ENCODE measurements at regions not wholly inside any gene's neighbourhood (a gene's known extent, or its start where the extent isn't known, plus 50 kb on each side); places are given as distances from the start of the nearest gene placed in this dataset.

- Histone ChIP-seq H3K27me3 (no peaks in the 10 kb centered on the region), H3K36me3 (no peaks in the 10 kb centered on the region), H3K9me3 (no peaks in the 10 kb centered on the region), H3K27ac (no peak overlapping the region), H3K4me1 (no peaks in the 10 kb centered on the region), H3K4me3 (no peak overlapping the region)
- intact Hi-C loops (cut with DNase I) = no loop called here
- DNase-seq (peak in 1 of 3 donors; percentile 30), ATAC-seq (no peak)
- WGBS (ENCODE audit: insufficient coverage, low coverage, low lambda C conversion rate, missing lambda C conversion rate) = 73% methylated on average over 9 of the region's 10 CpGs
- TF ChIP-seq CTCF (IDR thresholded peaks at IDR 0.05) (no peak), POLR2A (IDR thresholded peaks at IDR 0.05) (no peak)
These were observed 147.6 kb downstream of the KLF13 start for GRCh38 chr15:31474059-31474868.

- 92% methylated on average over 5 of the region's 7 CpGs for WGBS (ENCODE audit: insufficient coverage, low coverage, low lambda C conversion rate, missing lambda C conversion rate)
- intact Hi-C loops (cut with DNase I) = no loop called here
- H3K9me3 ChIP-seq = no peaks in the 10 kb centered on the region
- no peaks in the 10 kb centered on the region for H3K27me3 ChIP-seq
- no peak overlapping the region for H3K4me3 ChIP-seq
- no peak for TF ChIP-seq CTCF (IDR thresholded peaks at IDR 0.05)
- H3K36me3 ChIP-seq = no peaks in the 10 kb centered on the region
- H3K27ac ChIP-seq = no peak overlapping the region
- ATAC-seq (no peak), DNase-seq (peak in 1 of 3 donors; percentile 30)
- no peaks in the 10 kb centered on the region for H3K4me1 ChIP-seq
These were observed 149.7 kb downstream of the KLF13 start for GRCh38 chr15:31476236-31476810.

GRCh38 chr15:31476866-31477265 lies 150.2 kb downstream of the KLF13 start:
- no peak for ATAC-seq
- no CpG with 5 or more reads among the region's 5 CpGs for WGBS (ENCODE audit: insufficient coverage, low coverage, low lambda C conversion rate, missing lambda C conversion rate)
- Histone ChIP-seq H3K27me3 (no peaks in the 10 kb centered on the region), H3K4me1 (no peaks in the 10 kb centered on the region), H3K4me3 (no peak overlapping the region), H3K9me3 (no peaks in the 10 kb centered on the region), H3K27ac (no peak overlapping the region), H3K36me3 (no peaks in the 10 kb centered on the region)
- DNase-seq = peak in 1 of 3 donors; percentile 37
- no peak for TF ChIP-seq CTCF (IDR thresholded peaks at IDR 0.05)
- TF ChIP-seq POLR2A (IDR thresholded peaks at IDR 0.05) = no peak
- intact Hi-C loops (cut with DNase I) = no loop called here

GRCh38 chr15:31477301-31477700 lies 150.7 kb downstream of the KLF13 start:
- Histone ChIP-seq H3K9me3 (no peaks in the 10 kb centered on the region), H3K27ac (no peak overlapping the region), H3K4me1 (no peaks in the 10 kb centered on the region), H3K27me3 (no peaks in the 10 kb centered on the region), H3K4me3 (no peak overlapping the region), H3K36me3 (no peaks in the 10 kb centered on the region)
- WGBS (ENCODE audit: insufficient coverage, low coverage, low lambda C conversion rate, missing lambda C conversion rate) = no CpG with 5 or more reads among the region's 4 CpGs
- no peak for ATAC-seq
- DNase-seq = peak in 1 of 3 donors; percentile 24
- intact Hi-C loops (cut with DNase I) = no loop called here
- no peak for TF ChIP-seq CTCF (IDR thresholded peaks at IDR 0.05)
- no peak for TF ChIP-seq POLR2A (IDR thresholded peaks at IDR 0.05)

All from right lobe of liver (tissue), 6 donors.